B cell (primary cell): ENCODE measurements at regions not wholly inside any gene's neighbourhood (a gene's known extent, or its start where the extent isn't known, plus 50 kb on each side); places are given as distances from the start of the nearest gene placed in this dataset.

Experiments used
- ATAC-seq: fragments of 200-7000 bp; cut with Tn5 transposase; one replicate; pipeline ENCODE4 v1.10.0; 2021; ENCODE audit warnings: low read depth, mild to moderate bottlenecking, moderate number of reproducible peaks, moderate library complexity
- CTCF ChIA-PET: fragments of 350-600 bp; sonication (Branson Sonifier 250); formaldehyde crosslinking; loops from one replicate; lab custom pipeline; 2021; ENCODE audit warnings: antibody characterized with exemption, inconsistent platforms; lab: Charles Lee
- POLR2A ChIA-PET: fragments of 350-600 bp; sonication (Branson Sonifier 250); formaldehyde crosslinking; loops from one replicate; lab custom pipeline; 2021; ENCODE audit warnings: antibody characterized with exemption; lab: Charles Lee
- DNase-seq: peaks from one replicate; pipeline ENCODE4 v3.0.0; 2013
- H2AFZ ChIP-seq: 2 replicates; pipeline ENCODE4 v1.6.1; 2012; ENCODE audit warnings: mild to moderate bottlenecking, low read depth, low read length; ENCODE audit not compliant: insufficient read depth, poor library complexity, severe bottlenecking
- H3K27ac ChIP-seq, 2 donors: 1 replicate in 1 of 2; 2 replicates in 1 of 2; pipeline ENCODE4 v1.5.1; 2012 to 2013; ENCODE audit warnings: low read length in 2 of 2, mild to moderate bottlenecking in 2 of 2, moderate library complexity in 1 of 2
- H3K27me3 ChIP-seq, 4 experiments: fragments of 200-600 bp in 1 of 4; sonication (generic) in 1 of 4; replicated peaks in 1 of 4; 1 replicate in 2 of 4; 2 replicates in 2 of 4; pipeline versions ENCODE4 v1.6.1 to v1.7.0; 2013 to 2016; ENCODE audit warnings: low read length in 3 of 4, mild to moderate bottlenecking in 2 of 4, mixed read lengths in 1 of 4, moderate library complexity in 1 of 4; ENCODE audit not compliant: insufficient read depth in 4 of 4, control insufficient read depth in 3 of 4; ENCODE audit errors: control extremely low read depth in 1 of 4
- H3K36me3 ChIP-seq, 2 experiments: replicated peaks in 1 of 2; 1 replicate in 1 of 2; 2 replicates in 1 of 2; pipeline versions ENCODE4 v1.6.1 to v1.7.1; 2013; ENCODE audit warnings: low read length in 1 of 2; ENCODE audit not compliant: insufficient read depth in 2 of 2, control insufficient read depth in 1 of 2; ENCODE audit errors: control extremely low read depth in 1 of 2, extremely low read depth in 1 of 2
- H3K4me1 ChIP-seq, 2 donors: fragments of 200-600 bp in 1 of 2; sonication (generic) in 1 of 2; 1 replicate in 1 of 2; 2 replicates in 1 of 2; pipeline versions ENCODE4 v1.5.1 to v1.6.1; 2013 to 2017; ENCODE audit warnings: low read length in 2 of 2; ENCODE audit not compliant: control insufficient read depth in 2 of 2, insufficient read depth in 2 of 2
- H3K4me2 ChIP-seq: replicated peaks from 2 replicates; pipeline ENCODE3; 2012; ENCODE audit warnings: mild to moderate bottlenecking, low read depth, low read length; ENCODE audit not compliant: poor library complexity, severe bottlenecking
- H3K4me3 ChIP-seq, 5 experiments: fragments of 200-600 bp in 1 of 5; sonication (generic) in 1 of 5; 1 replicate in 3 of 5; 2 replicates in 2 of 5; pipeline versions ENCODE4 v1.5.1 to v1.7.0; 2011 to 2016; ENCODE audit warnings: low read length in 4 of 5, mild to moderate bottlenecking in 4 of 5, low read depth in 2 of 5, control low read depth in 1 of 5, moderate library complexity in 1 of 5; ENCODE audit not compliant: insufficient read depth in 1 of 5; ENCODE audit errors: control extremely low read depth in 1 of 5, extremely low read depth in 1 of 5
- H3K79me2 ChIP-seq: fragments of 200-600 bp; sonication (generic); one replicate; pipeline ENCODE4 v1.6.0; 2016; ENCODE audit warnings: low read length; ENCODE audit not compliant: control insufficient read depth, insufficient read depth
- H3K9ac ChIP-seq: fragments of 200-600 bp; sonication (generic); 2 replicates; pipeline ENCODE4 v1.6.1; 2017; ENCODE audit warnings: mild to moderate bottlenecking, low read length, moderate library complexity
- H3K9me3 ChIP-seq, 3 donors: one replicate each; pipeline versions ENCODE4 v1.6.1 to v1.7.1; 2013; ENCODE audit warnings: low read length in 2 of 3; ENCODE audit not compliant: control insufficient read depth in 2 of 3, insufficient read depth in 1 of 3; ENCODE audit errors: control extremely low read depth in 1 of 3
- H4K20me1 ChIP-seq: 2 replicates; pipeline ENCODE4 v1.6.0; 2012; ENCODE audit warnings: mild to moderate bottlenecking, low read length; ENCODE audit not compliant: insufficient read depth, control insufficient read depth, poor library complexity, severe bottlenecking
- H3K27ac Mint-ChIP-seq: one replicate; pipeline ENCODE4 v1.8.0; 2021; ENCODE audit warnings: mixed read lengths
- H3K27me3 Mint-ChIP-seq: one replicate; pipeline ENCODE4 v1.8.0; 2021; ENCODE audit warnings: mixed read lengths
- H3K4me1 Mint-ChIP-seq: one replicate; pipeline ENCODE4 v1.8.0; 2021; ENCODE audit warnings: mixed read lengths
- H3K4me3 Mint-ChIP-seq: one replicate; pipeline ENCODE4 v1.8.0; 2021; ENCODE audit warnings: mixed read lengths
- H3K9me3 Mint-ChIP-seq: one replicate; pipeline ENCODE4 v1.8.0; 2022; ENCODE audit warnings: mixed read lengths; ENCODE audit not compliant: insufficient read depth
- EZH2 ChIP-seq: IDR thresholded peaks from 2 replicates; pipeline ENCODE4 v1.6.1; 2012; ENCODE audit warnings: borderline replicate concordance, low read depth, mild to moderate bottlenecking, moderate library complexity, low read length; ENCODE audit not compliant: insufficient read depth, poor library complexity, severe bottlenecking
- WGBS: methylation state at CpG from one replicate; pipeline ENCODE4 v1.1.5; 2013; ENCODE audit warnings: missing lambda C conversion rate; ENCODE audit not compliant: insufficient coverage; 5-methylcytosine and 5-hydroxymethylcytosine counted together
- intact Hi-C: fragments of 100-400 bp; cut with micrococcal nuclease; formaldehyde crosslinking; loops from one replicate; pipeline ENCODE4 v1.10.0; 2022
- TF ChIP-seq, protein P1 (sequence below): fragments of 200-600 bp; IDR thresholded peaks from one replicate; pipeline ENCODE4 v1.8.0; 2022; ENCODE audit warnings: antibody characterized with exemption, mild to moderate bottlenecking

GRCh38 chr9:27638716-27639115 is 65.4 kb upstream of the C9orf72 start:
- Mint-ChIP-seq H3K27ac (no peak overlapping the region), H3K4me3 (no peak overlapping the region), H3K9me3 (no peaks in the 10 kb centered on the region), H3K4me1 (peaks cover 4% of the 10 kb centered on the region), H3K27me3 (peaks cover 2% of the 10 kb centered on the region)
- ATAC-seq (no peak), DNase-seq (no peak)
- Histone ChIP-seq H3K9me3 (no peaks in the 10 kb centered on the region), H3K36me3 (no peaks in the 10 kb centered on the region), H3K4me1 (peaks cover 4 to 6% of the 10 kb centered on the region in 2 donors), H3K27me3 (no peaks in the 10 kb centered on the region), H4K20me1 (no peaks in the 10 kb centered on the region), H3K4me3 (no peak overlapping the region), H3K27ac (no peak overlapping the region), H3K79me2 (no peaks in the 10 kb centered on the region), H2AFZ (no peak overlapping the region), H3K9ac (no peak overlapping the region), H3K4me2 (no peak overlapping the region)
- TF ChIP-seq, protein P1, sequence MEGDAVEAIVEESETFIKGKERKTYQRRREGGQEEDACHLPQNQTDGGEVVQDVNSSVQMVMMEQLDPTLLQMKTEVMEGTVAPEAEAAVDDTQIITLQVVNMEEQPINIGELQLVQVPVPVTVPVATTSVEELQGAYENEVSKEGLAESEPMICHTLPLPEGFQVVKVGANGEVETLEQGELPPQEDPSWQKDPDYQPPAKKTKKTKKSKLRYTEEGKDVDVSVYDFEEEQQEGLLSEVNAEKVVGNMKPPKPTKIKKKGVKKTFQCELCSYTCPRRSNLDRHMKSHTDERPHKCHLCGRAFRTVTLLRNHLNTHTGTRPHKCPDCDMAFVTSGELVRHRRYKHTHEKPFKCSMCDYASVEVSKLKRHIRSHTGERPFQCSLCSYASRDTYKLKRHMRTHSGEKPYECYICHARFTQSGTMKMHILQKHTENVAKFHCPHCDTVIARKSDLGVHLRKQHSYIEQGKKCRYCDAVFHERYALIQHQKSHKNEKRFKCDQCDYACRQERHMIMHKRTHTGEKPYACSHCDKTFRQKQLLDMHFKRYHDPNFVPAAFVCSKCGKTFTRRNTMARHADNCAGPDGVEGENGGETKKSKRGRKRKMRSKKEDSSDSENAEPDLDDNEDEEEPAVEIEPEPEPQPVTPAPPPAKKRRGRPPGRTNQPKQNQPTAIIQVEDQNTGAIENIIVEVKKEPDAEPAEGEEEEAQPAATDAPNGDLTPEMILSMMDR = no peak
- TF ChIP-seq EZH2 = no peak
- ChIA-PET CTCF (no interaction called here), POLR2A (no interaction called here)
- intact Hi-C loops = no loop called here
- WGBS = no CpG with 5 or more reads among the region's 6 CpGs

- no peaks in the 10 kb centered on the region for H3K9me3 Mint-ChIP-seq
- ATAC-seq (no peak), DNase-seq (no peak)
- Histone ChIP-seq H4K20me1 (no peaks in the 10 kb centered on the region), H3K36me3 (no peaks in the 10 kb centered on the region), H3K27ac (no peak overlapping the region), H3K9me3 (no peaks in the 10 kb centered on the region), H3K79me2 (no peaks in the 10 kb centered on the region), H3K4me2 (no peak overlapping the region), H2AFZ (no peak overlapping the region), H3K4me3 (no peak overlapping the region), H3K4me1 (no peaks in the 10 kb centered on the region), H3K27me3 (no peaks in the 10 kb centered on the region), H3K9ac (no peak overlapping the region)
- POLR2A ChIA-PET = no interaction called here
- CTCF ChIA-PET = no interaction called here
- intact Hi-C loops = no loop called here
- no peak overlapping the region for H3K4me3 Mint-ChIP-seq
- TF ChIP-seq EZH2 = no peak
- TF ChIP-seq, protein P1 = no peak
- no peak overlapping the region for H3K27ac Mint-ChIP-seq
- no peaks in the 10 kb centered on the region for H3K4me1 Mint-ChIP-seq
- 92% methylated on average over 1 of the region's 3 CpGs for WGBS
- peaks cover 7% of the 10 kb centered on the region for H3K27me3 Mint-ChIP-seq
These were observed 72.0 kb upstream of the C9orf72 start for GRCh38 chr9:27645161-27645840.
